GM23248 (cell line): ENCODE measurements at regions not wholly inside any gene's neighbourhood (a gene's known extent, or its start where the extent isn't known, plus 50 kb on each side); places are given as distances from the start of the nearest gene placed in this dataset.

Experiments
- DNase-seq: peaks from one replicate; pipeline ENCODE4 v3.0.0-alpha.2; 2015
- H2AFZ ChIP-seq: fragments of 200-600 bp; sonication (generic); 2 replicates; pipeline ENCODE4 v1.6.1; 2016; ENCODE audit warnings: antibody characterized with exemption
- H3F3A ChIP-seq: fragments of 200-600 bp; sonication (generic); 2 replicates; pipeline ENCODE4 v1.6.1; 2016; ENCODE audit warnings: mild to moderate bottlenecking, antibody characterized with exemption, mixed run types; ENCODE audit not compliant: insufficient read depth
- H3K27ac ChIP-seq: fragments of 200-600 bp; sonication (generic); 2 replicates; pipeline ENCODE4 v1.5.1; 2016; ENCODE audit warnings: mild to moderate bottlenecking
- H3K27me3 ChIP-seq: fragments of 200-600 bp; sonication (generic); replicated peaks from 2 replicates; pipeline ENCODE4 v1.6.1; 2016; ENCODE audit warnings: mild to moderate bottlenecking; ENCODE audit not compliant: insufficient read depth
- H3K36me3 ChIP-seq: fragments of 200-600 bp; sonication (generic); 2 replicates; pipeline ENCODE4 v1.6.1; 2016; ENCODE audit warnings: low read depth, mild to moderate bottlenecking
- H3K4me1 ChIP-seq: fragments of 200-600 bp; sonication (generic); 2 replicates; pipeline ENCODE4 v1.6.1; 2016; ENCODE audit warnings: mild to moderate bottlenecking; ENCODE audit not compliant: insufficient read depth
- H3K4me2 ChIP-seq: fragments of 200-600 bp; sonication (generic); one replicate; pipeline ENCODE4 v1.6.1; 2016; ENCODE audit warnings: mild to moderate bottlenecking; ENCODE audit not compliant: unreplicated experiment
- H3K4me3 ChIP-seq: fragments of 200-600 bp; sonication (generic); 2 replicates; pipeline ENCODE4 v1.5.1; 2016; ENCODE audit warnings: mild to moderate bottlenecking
- H3K79me2 ChIP-seq: fragments of 200-600 bp; sonication (generic); 2 replicates; pipeline ENCODE4 v1.6.1; 2016; ENCODE audit warnings: mild to moderate bottlenecking; ENCODE audit not compliant: insufficient read depth
- H3K9ac ChIP-seq: fragments of 200-600 bp; sonication (generic); 2 replicates; pipeline ENCODE4 v1.6.1; 2016; ENCODE audit warnings: mild to moderate bottlenecking
- H3K9me2 ChIP-seq: fragments of 200-600 bp; sonication (generic); 2 replicates; pipeline ENCODE4 v1.6.1; 2016; ENCODE audit warnings: mixed run types, mild to moderate bottlenecking, moderate library complexity; ENCODE audit not compliant: insufficient read depth
- H3K9me3 ChIP-seq: fragments of 200-600 bp; sonication (generic); one replicate; pipeline ENCODE4 v1.6.1; 2017; ENCODE audit warnings: low read depth
- H4K20me1 ChIP-seq: fragments of 200-600 bp; sonication (generic); 2 replicates; pipeline ENCODE4 v1.6.0; 2016; ENCODE audit not compliant: insufficient read depth
- EZH2 ChIP-seq: fragments of 200-600 bp; sonication (generic); IDR thresholded peaks from 2 replicates; pipeline ENCODE4 v1.6.1; 2018; ENCODE audit warnings: antibody characterized with exemption, mild to moderate bottlenecking; ENCODE audit not compliant: insufficient read depth, poor library complexity, severe bottlenecking
- EZH2phosphoT487 ChIP-seq: fragments of 200-600 bp; sonication (generic); IDR thresholded peaks from 2 replicates; pipeline ENCODE4 v1.6.1; 2018; ENCODE audit warnings: antibody characterized with exemption, moderate library complexity, mild to moderate bottlenecking, low read depth; ENCODE audit not compliant: insufficient read depth
- WGBS, 2 experiments: methylation state at CpG; one replicate each; pipeline ENCODE4 v1.1.6; 2015 to 2017; ENCODE audit warnings: low lambda C conversion rate in 2 of 2, low coverage in 1 of 2; ENCODE audit errors: missing lambda C conversion rate in 2 of 2; 5-methylcytosine and 5-hydroxymethylcytosine counted together
- in situ Hi-C: fragments of 300-500 bp; cut with MboI; formaldehyde crosslinking; loops from 2 replicates; pipeline ENCODE4 v1.15.0; 2020

GRCh38 chr12:132406493-132407450, 77.4 kb upstream of the GALNT9 start:
- Histone ChIP-seq H3K9me3 (no peaks in the 10 kb centered on the region), H3K27ac (no peak overlapping the region), H3K9me2 (no peaks in the 10 kb centered on the region), H3K79me2 (no peaks in the 10 kb centered on the region), H3F3A (no peaks in the 10 kb centered on the region), H3K4me2 (no peak overlapping the region), H3K4me3 (no peak overlapping the region), H4K20me1 (no peaks in the 10 kb centered on the region), H3K36me3 (no peaks in the 10 kb centered on the region), H3K9ac (no peak overlapping the region), H3K4me1 (no peaks in the 10 kb centered on the region), H2AFZ (no peak overlapping the region), H3K27me3 (peaks cover 2% of the 10 kb centered on the region; the same call in 1 of the 2 replicates)
- in situ Hi-C loops: no loop called here
- TF ChIP-seq EZH2phosphoT487 (no peak), EZH2 (no peak)
- no peak for DNase-seq
- WGBS, 2 experiments: 61 to 63% methylated on average over 46 to 56 of the region's 67 CpGs

DNA sequence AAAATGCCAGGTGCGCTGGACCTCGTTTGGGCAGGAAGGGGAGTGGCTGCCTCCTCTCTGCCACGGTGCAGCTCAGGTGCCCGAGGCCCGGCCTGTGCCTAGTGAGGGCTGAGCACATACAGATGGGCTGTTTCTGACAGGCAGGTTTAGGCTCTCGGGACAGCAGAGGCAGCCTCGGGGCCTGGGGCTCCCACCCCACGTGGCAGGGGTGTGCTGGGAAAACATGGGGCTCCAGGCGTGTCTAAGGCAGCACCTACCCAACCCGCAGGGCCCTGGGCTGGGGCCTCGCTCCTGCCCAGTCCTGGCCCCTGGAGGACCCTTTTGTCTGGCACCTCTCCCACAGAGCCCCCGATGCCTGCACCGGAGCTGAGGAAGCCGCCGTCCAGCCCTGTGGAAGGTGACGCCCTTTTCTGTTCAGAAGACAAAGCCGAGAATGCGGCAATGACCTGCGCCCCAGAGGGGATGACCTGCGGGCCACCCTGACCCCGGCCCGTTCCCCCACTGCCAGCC, 76.4 kb upstream of the GALNT9 start:
- in situ Hi-C loops: no loop called here
- Histone ChIP-seq H2AFZ (no peak overlapping the region), H3K9me2 (no peaks in the 10 kb centered on the region), H3K4me3 (no peak overlapping the region), H3K9ac (no peak overlapping the region), H3K27me3 (peaks cover 2% of the 10 kb centered on the region; the same call in 1 of the 2 replicates), H3K27ac (no peak overlapping the region), H3K9me3 (no peaks in the 10 kb centered on the region), H3K4me2 (no peak overlapping the region), H4K20me1 (no peaks in the 10 kb centered on the region), H3K79me2 (no peaks in the 10 kb centered on the region), H3F3A (no peaks in the 10 kb centered on the region), H3K4me1 (no peaks in the 10 kb centered on the region), H3K36me3 (no peaks in the 10 kb centered on the region)
- DNase-seq: no peak
- 60 to 62% methylated on average over 20 to 22 of the region's 22 CpGs for WGBS, 2 experiments
- no peak for TF ChIP-seq EZH2phosphoT487
- no peak for TF ChIP-seq EZH2

DNA sequence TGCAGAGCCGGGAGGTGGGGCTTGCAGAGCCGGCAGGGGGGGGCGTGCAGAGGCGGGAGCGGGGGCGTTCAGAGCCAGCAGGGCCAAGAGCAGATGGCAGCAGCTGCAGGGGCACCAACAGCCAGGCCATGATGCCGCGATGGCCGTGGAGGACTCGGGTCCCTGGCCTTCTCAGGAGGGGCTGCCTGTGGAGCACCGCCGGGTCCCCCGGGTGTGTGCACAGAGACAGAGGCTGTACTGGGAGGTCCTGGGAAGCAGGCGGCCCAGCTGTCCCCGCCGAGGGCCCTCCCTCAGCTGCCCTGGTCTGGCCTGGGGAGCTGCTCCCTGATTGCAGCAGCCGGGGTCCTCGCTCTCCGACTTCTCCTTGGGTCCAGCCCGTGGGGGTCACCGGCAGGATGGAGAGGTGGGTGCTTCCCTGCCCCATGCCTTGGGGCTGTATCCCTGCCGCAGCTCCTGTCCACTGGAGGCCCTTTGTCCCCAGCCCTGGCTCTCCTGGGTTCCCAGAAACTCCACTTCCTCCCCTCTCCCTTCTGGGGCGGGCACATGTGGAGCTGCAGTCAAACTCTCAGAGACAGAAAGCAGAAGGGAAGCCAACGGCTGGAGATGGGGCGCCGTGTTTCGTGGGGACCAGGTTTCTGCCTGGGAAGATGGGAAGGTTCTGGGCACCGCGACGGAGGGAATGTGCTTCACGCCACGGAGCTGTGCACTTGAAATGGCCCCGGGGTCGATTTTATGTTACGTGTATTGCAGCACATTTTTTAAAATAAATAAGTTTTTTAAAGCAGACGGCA, 75.8 kb upstream of the GALNT9 start:
- no peaks in the 10 kb centered on the region for H3F3A ChIP-seq
- no peak for TF ChIP-seq EZH2phosphoT487
- no peak for TF ChIP-seq EZH2
- no peak overlapping the region for H3K4me2 ChIP-seq
- no peak overlapping the region for H3K27ac ChIP-seq
- no peak for DNase-seq
- in situ Hi-C loops: no loop called here
- no peaks in the 10 kb centered on the region for H3K79me2 ChIP-seq
- no peak overlapping the region for H2AFZ ChIP-seq
- H3K4me1 ChIP-seq: no peaks in the 10 kb centered on the region
- no peaks in the 10 kb centered on the region for H3K9me3 ChIP-seq
- H3K4me3 ChIP-seq: no peak overlapping the region
- H3K9me2 ChIP-seq: no peaks in the 10 kb centered on the region
- H3K9ac ChIP-seq: no peak overlapping the region
- no peaks in the 10 kb centered on the region for H3K36me3 ChIP-seq
- 54 to 60% methylated on average over 23 to 36 of the region's 36 CpGs for WGBS, 2 experiments
- no peaks in the 10 kb centered on the region for H4K20me1 ChIP-seq
- peaks cover 6% of the 10 kb centered on the region; the same call in 1 of the 2 replicates for H3K27me3 ChIP-seq

DNA sequence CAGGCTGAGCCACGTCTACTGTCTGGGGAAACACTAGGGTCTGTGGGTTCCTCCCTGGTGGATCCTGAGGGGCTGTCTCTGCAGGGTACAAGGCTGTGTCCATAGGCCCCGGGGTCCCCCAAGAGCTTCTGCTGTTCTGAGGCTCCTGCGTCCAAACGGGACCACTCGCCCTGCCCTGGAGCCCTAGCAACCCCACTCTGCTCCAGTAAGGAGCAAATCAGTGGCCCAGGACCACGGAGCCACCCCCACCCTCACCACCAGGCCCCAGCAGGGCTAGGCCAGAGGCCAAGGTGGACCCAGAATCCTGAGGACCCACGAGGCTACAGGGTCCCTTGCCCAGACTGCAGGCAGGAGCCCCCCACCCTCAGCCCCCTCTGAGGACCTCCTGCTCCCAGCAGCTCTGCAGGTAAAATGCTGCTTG, 75.1 kb upstream of the GALNT9 start:
- no peaks in the 10 kb centered on the region for H4K20me1 ChIP-seq
- no peak overlapping the region for H3K9ac ChIP-seq
- H3K27ac ChIP-seq: no peak overlapping the region
- no peaks in the 10 kb centered on the region for H3K9me2 ChIP-seq
- H3K36me3 ChIP-seq: no peaks in the 10 kb centered on the region
- H3F3A ChIP-seq: no peaks in the 10 kb centered on the region
- DNase-seq: no peak
- WGBS, 2 experiments: 44 to 55% methylated on average over 6 to 7 of the region's 7 CpGs
- H3K4me2 ChIP-seq: no peak overlapping the region
- H3K27me3 ChIP-seq: peaks cover 12% of the 10 kb centered on the region; the same call in 1 of the 2 replicates
- H2AFZ ChIP-seq: no peak overlapping the region
- no peak overlapping the region for H3K4me3 ChIP-seq
- H3K9me3 ChIP-seq: no peaks in the 10 kb centered on the region
- TF ChIP-seq EZH2: no peak
- TF ChIP-seq EZH2phosphoT487: no peak
- H3K79me2 ChIP-seq: no peaks in the 10 kb centered on the region
- H3K4me1 ChIP-seq: no peaks in the 10 kb centered on the region
- in situ Hi-C loops: no loop called here
